ENCODE measurements at regions not wholly inside any gene's neighbourhood (a gene's known extent, or its start where the extent isn't known, plus 50 kb on each side); places are given as distances from the start of the nearest gene placed in this dataset.

DNA sequence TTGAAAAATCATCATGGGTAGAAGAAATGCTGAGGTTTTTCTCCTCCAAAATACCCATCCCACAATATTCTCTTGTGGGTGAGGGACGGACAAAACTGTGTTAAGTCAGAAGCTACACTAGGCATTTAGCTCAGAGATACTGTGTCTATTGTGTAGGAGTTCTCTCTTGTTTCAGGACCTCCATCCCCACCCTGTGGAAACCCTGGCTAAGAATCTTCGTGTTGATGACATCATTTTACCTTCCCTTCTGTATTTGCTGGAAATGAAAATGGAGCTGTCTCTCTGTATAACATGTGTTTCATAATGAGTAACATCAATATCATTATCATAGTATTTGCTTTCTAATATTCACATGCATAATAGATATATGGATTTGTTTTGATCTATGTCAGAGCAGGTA lies 1193.0 kb upstream of the CITED2 start:
- TF ChIP-seq, protein P1, sequence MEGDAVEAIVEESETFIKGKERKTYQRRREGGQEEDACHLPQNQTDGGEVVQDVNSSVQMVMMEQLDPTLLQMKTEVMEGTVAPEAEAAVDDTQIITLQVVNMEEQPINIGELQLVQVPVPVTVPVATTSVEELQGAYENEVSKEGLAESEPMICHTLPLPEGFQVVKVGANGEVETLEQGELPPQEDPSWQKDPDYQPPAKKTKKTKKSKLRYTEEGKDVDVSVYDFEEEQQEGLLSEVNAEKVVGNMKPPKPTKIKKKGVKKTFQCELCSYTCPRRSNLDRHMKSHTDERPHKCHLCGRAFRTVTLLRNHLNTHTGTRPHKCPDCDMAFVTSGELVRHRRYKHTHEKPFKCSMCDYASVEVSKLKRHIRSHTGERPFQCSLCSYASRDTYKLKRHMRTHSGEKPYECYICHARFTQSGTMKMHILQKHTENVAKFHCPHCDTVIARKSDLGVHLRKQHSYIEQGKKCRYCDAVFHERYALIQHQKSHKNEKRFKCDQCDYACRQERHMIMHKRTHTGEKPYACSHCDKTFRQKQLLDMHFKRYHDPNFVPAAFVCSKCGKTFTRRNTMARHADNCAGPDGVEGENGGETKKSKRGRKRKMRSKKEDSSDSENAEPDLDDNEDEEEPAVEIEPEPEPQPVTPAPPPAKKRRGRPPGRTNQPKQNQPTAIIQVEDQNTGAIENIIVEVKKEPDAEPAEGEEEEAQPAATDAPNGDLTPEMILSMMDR (IDR thresholded peaks at IDR 0.05) = no peak
- no peak for TF ChIP-seq POLR2A (IDR thresholded peaks at IDR 0.05)
